ENCODE measurements at regions not wholly inside any gene's neighbourhood (a gene's known extent, or its start where the extent isn't known, plus 50 kb on each side); places are given as distances from the start of the nearest gene placed in this dataset.

GRCh38 chr11:110029714-110030113 is 63.5 kb upstream of the ZC3H12C start:
- no peak for TF ChIP-seq CTCF (IDR thresholded peaks at IDR 0.05)
- TF ChIP-seq POLR2A (IDR thresholded peaks at IDR 0.05) = no peak
- no peak for TF ChIP-seq EP300 (IDR thresholded peaks at IDR 0.05)

Data from ovary (tissue), 3 donors.